SU-DHL-6 (cell line): ENCODE measurements at regions not wholly inside any gene's neighbourhood (a gene's known extent, or its start where the extent isn't known, plus 50 kb on each side); places are given as distances from the start of the nearest gene placed in this dataset.

Source experiments
- H2AFZ ChIP-seq: fragments of 200-600 bp; sonication (generic); 2 replicates; pipeline ENCODE4 v1.6.1; 2014; ENCODE audit warnings: low read depth, mild to moderate bottlenecking, moderate library complexity, mixed read lengths, antibody characterized with exemption, low read length; ENCODE audit not compliant: severe bottlenecking
- H3F3A ChIP-seq: fragments of 200-600 bp; shearing (Covaris generic); 2 replicates; pipeline ENCODE4 v1.6.0; 2016; ENCODE audit warnings: antibody characterized with exemption, mild to moderate bottlenecking; ENCODE audit not compliant: insufficient read depth
- H3K27ac ChIP-seq: fragments of 200-600 bp; sonication (generic); 2 replicates; pipeline ENCODE4 v1.5.1; 2016; ENCODE audit warnings: low read depth, mild to moderate bottlenecking, low read length, moderate library complexity, mixed read lengths
- H3K27me3 ChIP-seq: fragments of 200-600 bp; sonication (generic), shearing (Covaris generic); 2 replicates; pipeline ENCODE4 v1.6.0; 2014; ENCODE audit warnings: mild to moderate bottlenecking, low read length
- H3K36me3 ChIP-seq: fragments of 200-600 bp; sonication (generic); 2 replicates; pipeline ENCODE4 v1.6.1; 2014; ENCODE audit warnings: mild to moderate bottlenecking, low read length, mixed read lengths
- H3K4me2 ChIP-seq: fragments of 300-600, 200-600 bp; shearing (Covaris generic), sonication (generic); 2 replicates; pipeline ENCODE4 v1.6.0; 2014; ENCODE audit warnings: low read length, low read depth, mild to moderate bottlenecking; ENCODE audit not compliant: poor library complexity, severe bottlenecking
- H3K4me3 ChIP-seq: fragments of 200-600 bp; sonication (generic); 2 replicates; pipeline ENCODE4 v1.5.1; 2014; ENCODE audit warnings: antibody characterized with exemption, low read length, mild to moderate bottlenecking, mixed read lengths; ENCODE audit not compliant: insufficient read depth, poor library complexity, severe bottlenecking
- H3K79me2 ChIP-seq: fragments of 200-600 bp; sonication (generic); 2 replicates; pipeline ENCODE4 v1.6.1; 2014; ENCODE audit warnings: mild to moderate bottlenecking, low read length, moderate library complexity; ENCODE audit not compliant: insufficient read depth
- H3K9ac ChIP-seq: fragments of 200-600 bp; sonication (generic); 2 replicates; pipeline ENCODE4 v1.7.0; 2014; ENCODE audit warnings: mild to moderate bottlenecking, low read length
- H3K9me2 ChIP-seq: fragments of 200-600 bp; sonication (generic); replicated peaks from 2 replicates; pipeline ENCODE4 v1.6.1; 2014; ENCODE audit warnings: low read length; ENCODE audit not compliant: insufficient read depth
- H3K9me3 ChIP-seq: fragments of 200-600 bp; sonication (generic); 2 replicates; pipeline ENCODE4 v1.6.1; 2014; ENCODE audit warnings: low read length, mixed read lengths; ENCODE audit not compliant: insufficient read depth
- H4K20me1 ChIP-seq: fragments of 200-600 bp; sonication (generic); 2 replicates; pipeline ENCODE4 v1.6.1; 2014; ENCODE audit warnings: low read depth, mild to moderate bottlenecking, antibody characterized with exemption, low read length, moderate library complexity, mixed read lengths
- CTCF ChIP-seq: fragments of 200-600 bp; sonication (generic); IDR thresholded peaks from one replicate; pipeline ENCODE4 v1.5.1; 2017; ENCODE audit warnings: antibody characterized with exemption, mild to moderate bottlenecking, low read length, moderate library complexity; ENCODE audit not compliant: insufficient read depth, poor library complexity, severe bottlenecking
- EZH2phosphoT487 ChIP-seq: fragments of 200-600 bp; sonication (generic), shearing (Covaris generic); conservative IDR thresholded peaks from 2 replicates; pipeline ENCODE4 v1.6.1; 2018; ENCODE audit warnings: mild to moderate bottlenecking, antibody characterized with exemption, low read length, moderate library complexity, mixed read lengths

- no peak overlapping the region for H2AFZ ChIP-seq
- H3K9me3 ChIP-seq: no peaks in the 10 kb centered on the region
- no peak for TF ChIP-seq CTCF
- TF ChIP-seq EZH2phosphoT487: no peak
- H3K4me3 ChIP-seq: no peak overlapping the region
- no peak overlapping the region for H3K27ac ChIP-seq
- H3K27me3 ChIP-seq: no peaks in the 10 kb centered on the region
- no peaks in the 10 kb centered on the region for H4K20me1 ChIP-seq
- H3F3A ChIP-seq: no peaks in the 10 kb centered on the region
- no peak overlapping the region for H3K4me2 ChIP-seq
- no peak overlapping the region for H3K9ac ChIP-seq
- H3K36me3 ChIP-seq: no peaks in the 10 kb centered on the region
- no peaks in the 10 kb centered on the region for H3K9me2 ChIP-seq
- no peaks in the 10 kb centered on the region for H3K79me2 ChIP-seq
Measured at GRCh38 chr11:42085736-42086135, 626.3 kb upstream of the LRRC4C start.

GRCh38 chr11:42093541-42093940 lies 634.1 kb upstream of the LRRC4C start:
- no peaks in the 10 kb centered on the region for H3F3A ChIP-seq
- no peaks in the 10 kb centered on the region for H3K79me2 ChIP-seq
- no peak overlapping the region for H3K27ac ChIP-seq
- no peak overlapping the region for H3K4me3 ChIP-seq
- H3K36me3 ChIP-seq: no peaks in the 10 kb centered on the region
- H3K9ac ChIP-seq: no peak overlapping the region
- H3K27me3 ChIP-seq: no peaks in the 10 kb centered on the region
- no peaks in the 10 kb centered on the region for H3K9me2 ChIP-seq
- H3K9me3 ChIP-seq: no peaks in the 10 kb centered on the region
- TF ChIP-seq CTCF: no peak
- TF ChIP-seq EZH2phosphoT487: no peak
- H4K20me1 ChIP-seq: no peaks in the 10 kb centered on the region
- H2AFZ ChIP-seq: no peak overlapping the region
- no peak overlapping the region for H3K4me2 ChIP-seq

GRCh38 chr11:42098075-42098474 lies 638.6 kb upstream of the LRRC4C start:
- Histone ChIP-seq H3K9ac (no peak overlapping the region), H3K4me3 (no peak overlapping the region), H3K79me2 (no peaks in the 10 kb centered on the region), H3K4me2 (no peak overlapping the region), H3K27me3 (no peaks in the 10 kb centered on the region), H2AFZ (no peak overlapping the region), H3K27ac (no peak overlapping the region), H3K9me3 (no peaks in the 10 kb centered on the region), H3K36me3 (no peaks in the 10 kb centered on the region), H3K9me2 (no peaks in the 10 kb centered on the region), H3F3A (no peaks in the 10 kb centered on the region), H4K20me1 (no peaks in the 10 kb centered on the region)
- TF ChIP-seq CTCF: no peak
- no peak for TF ChIP-seq EZH2phosphoT487
